ENCODE measurements at regions not wholly inside any gene's neighbourhood (a gene's known extent, or its start where the extent isn't known, plus 50 kb on each side); places are given as distances from the start of the nearest gene placed in this dataset.

GRCh38 chr5:82833277-82833676 is 243.9 kb downstream of the TMEM167A start:
- no peak for TF ChIP-seq CTCF (IDR thresholded peaks at IDR 0.05; ENCODE audit: insufficient read depth, low read depth, low read length)
- H3K4me3 ChIP-seq (ENCODE audit: low read depth, low read length): no peak overlapping the region
- no peak for DNase-seq (ENCODE audit: low read depth)

- no peak for DNase-seq (ENCODE audit: low read depth)
- TF ChIP-seq CTCF (IDR thresholded peaks at IDR 0.05; ENCODE audit: insufficient read depth, low read depth, low read length): no peak
- no peak overlapping the region for H3K4me3 ChIP-seq (ENCODE audit: low read depth, low read length)
Measured at GRCh38 chr5:82832445-82832844, 244.7 kb downstream of the TMEM167A start.

GRCh38 chr5:82828211-82828610 is 249.0 kb downstream of the TMEM167A start:
- no peak for DNase-seq (ENCODE audit: low read depth)
- no peak for TF ChIP-seq CTCF (IDR thresholded peaks at IDR 0.05; ENCODE audit: insufficient read depth, low read depth, low read length)
- H3K4me3 ChIP-seq (ENCODE audit: low read depth, low read length): no peak overlapping the region

GRCh38 chr5:82827651-82828050 is 249.5 kb downstream of the TMEM167A start:
- no peak overlapping the region for H3K4me3 ChIP-seq (ENCODE audit: low read depth, low read length)
- TF ChIP-seq CTCF (IDR thresholded peaks at IDR 0.05; ENCODE audit: insufficient read depth, low read depth, low read length): no peak
- DNase-seq (ENCODE audit: low read depth): no peak

- H3K4me3 ChIP-seq (ENCODE audit: low read depth, low read length): no peak overlapping the region
- DNase-seq (ENCODE audit: low read depth): no peak
- TF ChIP-seq CTCF (IDR thresholded peaks at IDR 0.05; ENCODE audit: insufficient read depth, low read depth, low read length): no peak
Measured at GRCh38 chr5:82822634-82822927, 254.6 kb downstream of the TMEM167A start.

GRCh38 chr5:82821846-82822633 is 255.2 kb downstream of the TMEM167A start:
- TF ChIP-seq CTCF (IDR thresholded peaks at IDR 0.05; ENCODE audit: insufficient read depth, low read depth, low read length): no peak
- DNase-seq (ENCODE audit: low read depth): no peak
- no peak overlapping the region for H3K4me3 ChIP-seq (ENCODE audit: low read depth, low read length)
